Tibial artery (tissue), 4 donors: ENCODE measurements at regions not wholly inside any gene's neighbourhood (a gene's known extent, or its start where the extent isn't known, plus 50 kb on each side); places are given as distances from the start of the nearest gene placed in this dataset.

Source experiments
- DNase-seq, 2 donors: peaks; one replicate each; pipeline ENCODE4 v3.0.0-alpha.2; 2019
- H3K27ac ChIP-seq, 2 donors: fragments of 200-600 bp; sonication (generic) in 1 of 2; 1 replicate in 1 of 2; 2 replicates in 1 of 2; pipeline ENCODE4 v1.5.1; 2018 to 2019; ENCODE audit warnings: mild to moderate bottlenecking in 1 of 2
- H3K27me3 ChIP-seq, 2 donors: fragments of 200-600 bp; sonication (generic) in 1 of 2; one replicate each; pipeline versions ENCODE4 v1.5.1 to v1.6.0; 2016 to 2019
- H3K36me3 ChIP-seq, 3 donors: fragments of 200-600 bp; sonication (generic) in 2 of 3; one replicate each; pipeline ENCODE4 v1.5.1; 2016 to 2019; ENCODE audit warnings: mild to moderate bottlenecking in 2 of 3
- H3K4me1 ChIP-seq, 4 donors: fragments of 200-600 bp; sonication (generic) in 2 of 4; 1 replicate in 3 of 4; 2 replicates in 1 of 4; pipeline ENCODE4 v1.5.1; 2016 to 2019
- H3K4me3 ChIP-seq, 2 donors: fragments of 200-600 bp; sonication (generic) in 1 of 2; 1 replicate in 1 of 2; 2 replicates in 1 of 2; pipeline ENCODE4 v1.5.1; 2018 to 2019; ENCODE audit warnings: mild to moderate bottlenecking in 2 of 2
- H3K9me3 ChIP-seq, 3 donors: fragments of 200-600 bp; sonication (generic) in 1 of 3; one replicate each; pipeline ENCODE4 v1.5.1; 2016 to 2019
- intact Hi-C: fragments of 100-400 bp; cut with DNase I; formaldehyde crosslinking; loops from one replicate; pipeline ENCODE4 v1.15.0; 2023; ENCODE audit warnings: low total_unique reads
- TF ChIP-seq, protein P1 (sequence below), 2 experiments: fragments of 200-600 bp in 1 of 2; fragments of 450-650 bp in 1 of 2; IDR thresholded peaks; one replicate each; pipeline ENCODE4 v1.5.1; 2017 to 2019; ENCODE audit warnings: antibody characterized with exemption in 2 of 2, mild to moderate bottlenecking in 1 of 2, moderate library complexity in 1 of 2

DNA sequence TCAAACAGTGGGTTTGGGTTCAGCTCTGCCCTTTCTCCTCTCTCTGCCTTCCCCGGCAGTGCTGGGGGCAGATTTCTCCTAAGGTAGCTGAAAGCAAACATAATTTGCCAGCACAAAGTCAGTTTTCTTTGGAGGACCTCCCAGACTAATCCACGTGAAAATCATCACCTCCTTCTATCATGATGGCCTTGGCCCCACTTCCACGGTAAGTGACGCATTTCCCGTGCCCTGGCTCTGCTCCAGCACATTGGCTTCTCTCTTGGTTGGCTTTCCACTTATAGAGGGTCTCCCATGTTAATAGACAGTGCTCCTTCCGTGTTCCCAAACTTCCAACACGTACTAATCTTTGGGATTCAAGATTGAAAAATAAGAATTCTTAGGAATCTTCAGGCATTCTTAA is 74.1 kb upstream of the TRIO start:
- TF ChIP-seq, protein P1, sequence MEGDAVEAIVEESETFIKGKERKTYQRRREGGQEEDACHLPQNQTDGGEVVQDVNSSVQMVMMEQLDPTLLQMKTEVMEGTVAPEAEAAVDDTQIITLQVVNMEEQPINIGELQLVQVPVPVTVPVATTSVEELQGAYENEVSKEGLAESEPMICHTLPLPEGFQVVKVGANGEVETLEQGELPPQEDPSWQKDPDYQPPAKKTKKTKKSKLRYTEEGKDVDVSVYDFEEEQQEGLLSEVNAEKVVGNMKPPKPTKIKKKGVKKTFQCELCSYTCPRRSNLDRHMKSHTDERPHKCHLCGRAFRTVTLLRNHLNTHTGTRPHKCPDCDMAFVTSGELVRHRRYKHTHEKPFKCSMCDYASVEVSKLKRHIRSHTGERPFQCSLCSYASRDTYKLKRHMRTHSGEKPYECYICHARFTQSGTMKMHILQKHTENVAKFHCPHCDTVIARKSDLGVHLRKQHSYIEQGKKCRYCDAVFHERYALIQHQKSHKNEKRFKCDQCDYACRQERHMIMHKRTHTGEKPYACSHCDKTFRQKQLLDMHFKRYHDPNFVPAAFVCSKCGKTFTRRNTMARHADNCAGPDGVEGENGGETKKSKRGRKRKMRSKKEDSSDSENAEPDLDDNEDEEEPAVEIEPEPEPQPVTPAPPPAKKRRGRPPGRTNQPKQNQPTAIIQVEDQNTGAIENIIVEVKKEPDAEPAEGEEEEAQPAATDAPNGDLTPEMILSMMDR (IDR thresholded peaks at IDR 0.05): no peak
- H3K27me3 ChIP-seq: no peaks in the 10 kb centered on the region
- H3K4me3 ChIP-seq: no peak overlapping the region
- no peaks in the 10 kb centered on the region for H3K4me1 ChIP-seq
- intact Hi-C loops: no loop called here
- no peak overlapping the region for H3K27ac ChIP-seq
- H3K9me3 ChIP-seq: no peaks in the 10 kb centered on the region
- DNase-seq: no peak
- H3K36me3 ChIP-seq: no peaks in the 10 kb centered on the region

DNA sequence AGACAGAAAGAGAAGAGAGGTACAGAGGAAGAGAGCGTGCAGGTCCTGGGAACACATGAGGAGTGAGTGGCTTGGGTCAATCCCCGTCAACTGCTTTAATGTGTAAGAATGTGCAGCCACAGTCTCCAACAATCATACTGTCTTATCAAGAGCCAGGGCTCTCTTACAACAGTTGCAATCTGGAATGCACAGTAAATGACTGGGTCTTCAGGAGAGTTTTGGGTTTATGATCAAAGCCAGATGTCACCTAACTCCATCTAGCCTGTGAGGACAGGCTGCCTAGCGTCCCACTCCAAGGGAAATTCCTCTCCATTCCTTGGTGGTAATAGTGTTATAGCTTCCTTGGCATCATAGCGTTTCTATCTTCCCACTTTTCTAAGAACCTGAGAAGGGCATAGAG is 75.0 kb upstream of the TRIO start:
- no peaks in the 10 kb centered on the region for H3K36me3 ChIP-seq
- no peaks in the 10 kb centered on the region for H3K27me3 ChIP-seq
- TF ChIP-seq, protein P1 (IDR thresholded peaks at IDR 0.05): no peak
- no peak for DNase-seq
- no peak overlapping the region for H3K27ac ChIP-seq
- H3K4me1 ChIP-seq: no peaks in the 10 kb centered on the region
- intact Hi-C loops: no loop called here
- H3K9me3 ChIP-seq: no peaks in the 10 kb centered on the region
- no peak overlapping the region for H3K4me3 ChIP-seq

DNA sequence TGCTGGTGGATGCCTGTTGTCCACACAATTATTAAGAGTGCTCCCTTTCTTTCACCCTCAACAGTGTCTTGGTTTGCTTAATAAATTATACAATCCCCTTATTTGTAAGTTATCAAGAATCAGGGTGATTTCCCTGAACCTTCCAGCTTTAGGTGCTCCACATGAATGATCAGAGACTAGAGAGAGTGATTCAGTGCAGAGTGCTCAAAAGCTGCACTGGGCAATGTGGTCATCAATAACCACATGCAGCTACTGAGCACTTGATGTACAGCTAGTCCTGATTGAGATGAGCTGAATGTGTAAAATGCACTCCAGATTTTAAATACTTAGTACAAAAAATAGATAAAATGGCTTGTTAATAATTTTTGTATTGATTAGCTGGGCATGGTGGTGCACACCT is 76.8 kb upstream of the TRIO start:
- TF ChIP-seq, protein P1 (IDR thresholded peaks at IDR 0.05): no peak
- H3K4me1 ChIP-seq: no peaks in the 10 kb centered on the region
- no peak overlapping the region for H3K27ac ChIP-seq
- H3K27me3 ChIP-seq: no peaks in the 10 kb centered on the region
- intact Hi-C loops: no loop called here
- H3K4me3 ChIP-seq: no peak overlapping the region
- no peaks in the 10 kb centered on the region for H3K36me3 ChIP-seq
- no peak for DNase-seq
- H3K9me3 ChIP-seq: no peaks in the 10 kb centered on the region

DNA sequence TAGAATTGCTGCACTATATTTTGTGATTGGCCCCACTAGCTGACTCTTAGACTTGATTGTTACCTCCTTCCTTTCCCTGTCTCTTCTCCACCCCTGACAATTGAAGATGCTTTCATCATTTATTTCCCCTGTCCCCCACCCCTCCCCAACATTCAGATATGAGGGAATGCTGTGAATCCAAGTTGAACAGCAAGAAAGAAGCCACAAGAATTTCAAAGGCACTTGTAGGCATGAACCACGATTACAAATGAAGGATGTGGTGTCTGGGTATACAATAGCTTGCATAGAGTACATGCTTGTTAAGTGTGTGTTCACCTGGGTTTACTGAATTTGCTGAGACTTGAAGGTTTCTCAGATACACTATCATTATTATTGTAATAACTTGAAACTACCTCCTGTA is 78.3 kb upstream of the TRIO start:
- TF ChIP-seq, protein P1 (IDR thresholded peaks at IDR 0.05): no peak
- Histone ChIP-seq H3K36me3 (no peaks in the 10 kb centered on the region), H3K9me3 (no peaks in the 10 kb centered on the region), H3K27ac (no peak overlapping the region), H3K4me1 (no peaks in the 10 kb centered on the region), H3K27me3 (no peaks in the 10 kb centered on the region), H3K4me3 (no peak overlapping the region)
- DNase-seq: no peak
- intact Hi-C loops: no loop called here

DNA sequence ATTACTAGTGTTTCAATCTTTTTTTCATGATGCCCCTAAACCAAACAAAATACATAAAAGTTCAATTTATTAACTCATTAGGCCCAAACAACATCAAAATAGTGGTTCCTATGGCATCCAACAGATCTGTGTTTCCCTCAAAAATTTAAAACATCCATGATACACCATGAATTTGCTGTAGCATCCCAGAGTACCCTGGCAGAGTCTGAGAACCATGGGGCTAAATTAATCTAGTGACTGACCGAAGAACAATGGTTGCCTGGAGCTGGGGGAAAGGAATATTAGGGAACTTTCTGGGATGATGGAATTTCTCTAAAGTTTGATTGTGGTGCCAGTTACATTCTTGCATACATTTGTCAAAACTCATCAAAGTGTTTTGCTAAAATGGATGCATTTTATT is 79.5 kb upstream of the TRIO start:
- H3K4me3 ChIP-seq: no peak overlapping the region
- no peaks in the 10 kb centered on the region for H3K4me1 ChIP-seq
- H3K27me3 ChIP-seq: no peaks in the 10 kb centered on the region
- TF ChIP-seq, protein P1 (IDR thresholded peaks at IDR 0.05): no peak
- no peak for DNase-seq
- H3K36me3 ChIP-seq: no peaks in the 10 kb centered on the region
- H3K9me3 ChIP-seq: no peaks in the 10 kb centered on the region
- intact Hi-C loops: no loop called here
- H3K27ac ChIP-seq: no peak overlapping the region

DNA sequence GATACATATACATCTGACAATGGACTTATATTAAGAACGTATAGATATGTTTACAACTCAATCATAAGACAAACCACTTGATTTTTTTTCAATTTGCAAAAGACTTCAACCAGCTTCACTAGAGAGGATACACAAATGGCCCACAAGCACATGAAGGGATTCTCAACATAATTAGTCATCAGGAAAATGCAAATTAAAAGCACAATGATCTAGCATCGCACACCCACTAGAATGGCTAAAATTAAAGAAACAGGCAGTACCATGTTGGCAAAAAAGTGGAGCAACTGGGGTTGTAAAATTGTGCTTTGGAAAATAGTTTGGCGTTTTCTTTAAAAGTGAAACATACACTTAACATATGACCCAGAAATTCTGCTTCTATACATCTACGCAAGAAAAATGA is 80.0 kb upstream of the TRIO start:
- no peak overlapping the region for H3K27ac ChIP-seq
- intact Hi-C loops: no loop called here

More for the DNA sequence above, 80.0 kb upstream of the TRIO start:
- no peaks in the 10 kb centered on the region for H3K27me3 ChIP-seq
- no peaks in the 10 kb centered on the region for H3K4me1 ChIP-seq
- no peaks in the 10 kb centered on the region for H3K9me3 ChIP-seq
- H3K4me3 ChIP-seq: no peak overlapping the region
- no peak for DNase-seq
- H3K36me3 ChIP-seq: no peaks in the 10 kb centered on the region
- TF ChIP-seq, protein P1 (IDR thresholded peaks at IDR 0.05): no peak
